ENCODE measurements at regions not wholly inside any gene's neighbourhood (a gene's known extent, or its start where the extent isn't known, plus 50 kb on each side); places are given as distances from the start of the nearest gene placed in this dataset.
"Not testable (repeated sequence)": the region's sequence is repeated elsewhere in the genome, so short reads cannot be mapped to it uniquely, and the experiment has no call there.

GRCh38 chr9:108803428-108804065 lies 52.2 kb downstream of the ACTL7B start:
- no peak overlapping the region for H3K27ac ChIP-seq
- no peak for DNase-seq (ENCODE audit: low read depth, low spot score)

- no peak for DNase-seq (ENCODE audit: low read depth, low spot score)
These were observed 52.8 kb downstream of the ACTL7B start for GRCh38 chr9:108802967-108803366.

GRCh38 chr9:108801949-108802348 lies 53.8 kb downstream of the ACTL7B start:
- no peak for DNase-seq (ENCODE audit: low read depth, low spot score)
- H3K27ac ChIP-seq = no peak overlapping the region

More at GRCh38 chr9:108802967-108803366, 52.8 kb downstream of the ACTL7B start:
- H3K27ac ChIP-seq = no peak overlapping the region

- no peak overlapping the region for H3K27ac ChIP-seq
- no peak for DNase-seq (ENCODE audit: low read depth, low spot score)
These were observed 55.1 kb downstream of the ACTL7B start for GRCh38 chr9:108800632-108801099.

GRCh38 chr9:108793573-108793972 lies 62.2 kb downstream of the ACTL7B start:
- no peak for DNase-seq (ENCODE audit: low read depth, low spot score)
- H3K27ac ChIP-seq = no peak overlapping the region

GRCh38 chr9:108789742-108790141 lies 66.0 kb downstream of the ACTL7B start:
- no peak for DNase-seq (ENCODE audit: low read depth, low spot score)
- H3K27ac ChIP-seq = no peak overlapping the region

- H3K27ac ChIP-seq = peak overlapping the region; percentile 97
- DNase-seq (ENCODE audit: low read depth, low spot score) = peak; percentile 61
These were observed 68.1 kb downstream of the ACTL7B start for GRCh38 chr9:108787690-108788048.

GRCh38 chr9:108786901-108787689 lies 68.7 kb downstream of the ACTL7B start:
- peak overlapping the region; percentile 97 for H3K27ac ChIP-seq
- peak; percentile 77 for DNase-seq (ENCODE audit: low read depth, low spot score)

GRCh38 chr9:108786322-108786721 lies 69.5 kb downstream of the ACTL7B start:
- DNase-seq (ENCODE audit: low read depth, low spot score) = no peak
- H3K27ac ChIP-seq = peak overlapping the region; percentile 97

GRCh38 chr9:108784998-108785397 lies 70.8 kb downstream of the ACTL7B start:
- no peak for DNase-seq (ENCODE audit: low read depth, low spot score)
- H3K27ac ChIP-seq = no peak overlapping the region

GRCh38 chr9:108783731-108784495 lies 71.9 kb downstream of the ACTL7B start:
- DNase-seq (ENCODE audit: low read depth, low spot score) = no peak
- no peak overlapping the region for H3K27ac ChIP-seq

GRCh38 chr9:108783326-108783725 lies 72.5 kb downstream of the ACTL7B start:
- H3K27ac ChIP-seq = no peak overlapping the region
- no peak for DNase-seq (ENCODE audit: low read depth, low spot score)

GRCh38 chr9:108780942-108781734 lies 74.6 kb downstream of the ACTL7B start:
- H3K27ac ChIP-seq = no peak overlapping the region
- no peak for DNase-seq (ENCODE audit: low read depth, low spot score)

- H3K27ac ChIP-seq = no peak overlapping the region
- DNase-seq (ENCODE audit: low read depth, low spot score) = no peak
These were observed 76.0 kb downstream of the ACTL7B start for GRCh38 chr9:108779551-108780325.

GRCh38 chr9:108776920-108777639 lies 78.7 kb downstream of the ACTL7B start:
- no peak for DNase-seq (ENCODE audit: low read depth, low spot score)
- H3K27ac ChIP-seq = no peak overlapping the region

- H3K27ac ChIP-seq = no peak overlapping the region
- no peak for DNase-seq (ENCODE audit: low read depth, low spot score)
These were observed 79.9 kb downstream of the ACTL7B start for GRCh38 chr9:108775901-108776306.

GRCh38 chr9:108774088-108774487 lies 81.7 kb downstream of the ACTL7B start:
- not testable (repeated sequence) for DNase-seq (ENCODE audit: low read depth, low spot score)
- H3K27ac ChIP-seq = peak overlapping the region; percentile 6

- no peak for DNase-seq (ENCODE audit: low read depth, low spot score)
These were observed 83.4 kb downstream of the ACTL7B start for GRCh38 chr9:108772301-108772894.

More at GRCh38 chr9:108772301-108772894, 83.4 kb downstream of the ACTL7B start:
- no peak overlapping the region for H3K27ac ChIP-seq

All from epithelial cell of prostate (primary cell).